Spleen (tissue), 7 donors: ENCODE measurements at regions not wholly inside any gene's neighbourhood (a gene's known extent, or its start where the extent isn't known, plus 50 kb on each side); places are given as distances from the start of the nearest gene placed in this dataset.
"Not testable (repeated sequence)": the region's sequence is repeated elsewhere in the genome, so short reads cannot be mapped to it uniquely, and the experiment has no call there.

Experiments
- POLR2A ChIP-seq, 3 donors: fragments of 450-650 bp; IDR thresholded peaks; one replicate each; pipeline ENCODE4 v1.5.1; 2017; ENCODE audit warnings: antibody characterized with exemption in 3 of 3, mild to moderate bottlenecking in 1 of 3
- TF ChIP-seq, protein P1 (sequence below), 11 experiments: fragments of 200-600 bp in 7 of 11; fragments of 450-650 bp in 4 of 11; sonication (generic) in 4 of 11; IDR thresholded peaks in 8 of 11; conservative IDR thresholded peaks in 3 of 11; 1 replicate in 7 of 11; 2 replicates in 4 of 11; pipeline versions ENCODE4 v1.4.0 to v1.8.0; 2016 to 2021; ENCODE audit warnings: antibody characterized with exemption in 11 of 11, inconsistent platforms in 4 of 11, mild to moderate bottlenecking in 1 of 11
- donor health status: DM: no; HTN: no; CAD: no; lungs with moderate emphysema.
- donor health status: DM: no; HTN: no; CAD: no.
- donor health status: DM: no; HTN: no; CAD: no.

DNA sequence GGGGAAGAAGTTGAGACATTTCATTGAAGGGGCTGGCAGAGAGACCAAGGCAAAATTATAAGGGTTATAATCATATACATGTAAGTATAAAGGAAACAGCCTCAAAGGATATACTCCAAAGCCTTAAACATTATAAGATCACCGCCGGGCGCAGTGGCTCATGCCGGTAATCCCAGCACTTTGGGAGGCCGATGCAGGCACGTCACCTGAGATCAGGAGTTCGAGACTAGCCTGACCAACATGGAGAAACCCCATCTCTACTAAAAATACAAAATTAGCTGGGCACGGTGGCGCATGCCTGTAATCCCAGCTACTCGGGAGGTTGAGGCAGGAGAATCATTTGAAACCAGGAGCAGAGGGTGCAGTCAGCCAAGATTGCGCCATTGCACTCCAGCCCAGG is 1227.0 kb upstream of the NRXN1 start:
- not testable (repeated sequence) for TF ChIP-seq POLR2A (IDR thresholded peaks at IDR 0.05)
- TF ChIP-seq, protein P1, sequence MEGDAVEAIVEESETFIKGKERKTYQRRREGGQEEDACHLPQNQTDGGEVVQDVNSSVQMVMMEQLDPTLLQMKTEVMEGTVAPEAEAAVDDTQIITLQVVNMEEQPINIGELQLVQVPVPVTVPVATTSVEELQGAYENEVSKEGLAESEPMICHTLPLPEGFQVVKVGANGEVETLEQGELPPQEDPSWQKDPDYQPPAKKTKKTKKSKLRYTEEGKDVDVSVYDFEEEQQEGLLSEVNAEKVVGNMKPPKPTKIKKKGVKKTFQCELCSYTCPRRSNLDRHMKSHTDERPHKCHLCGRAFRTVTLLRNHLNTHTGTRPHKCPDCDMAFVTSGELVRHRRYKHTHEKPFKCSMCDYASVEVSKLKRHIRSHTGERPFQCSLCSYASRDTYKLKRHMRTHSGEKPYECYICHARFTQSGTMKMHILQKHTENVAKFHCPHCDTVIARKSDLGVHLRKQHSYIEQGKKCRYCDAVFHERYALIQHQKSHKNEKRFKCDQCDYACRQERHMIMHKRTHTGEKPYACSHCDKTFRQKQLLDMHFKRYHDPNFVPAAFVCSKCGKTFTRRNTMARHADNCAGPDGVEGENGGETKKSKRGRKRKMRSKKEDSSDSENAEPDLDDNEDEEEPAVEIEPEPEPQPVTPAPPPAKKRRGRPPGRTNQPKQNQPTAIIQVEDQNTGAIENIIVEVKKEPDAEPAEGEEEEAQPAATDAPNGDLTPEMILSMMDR (IDR thresholded peaks at IDR 0.05 in 8 of 11, conservative IDR thresholded peaks at IDR 0.05 in 3 of 11): not testable (repeated sequence)
